ENCODE measurements at regions not wholly inside any gene's neighbourhood (a gene's known extent, or its start where the extent isn't known, plus 50 kb on each side); places are given as distances from the start of the nearest gene placed in this dataset.
A peak's percentile ranks its signal among the peaks of the same experiment; 100 is the strongest.

DNA sequence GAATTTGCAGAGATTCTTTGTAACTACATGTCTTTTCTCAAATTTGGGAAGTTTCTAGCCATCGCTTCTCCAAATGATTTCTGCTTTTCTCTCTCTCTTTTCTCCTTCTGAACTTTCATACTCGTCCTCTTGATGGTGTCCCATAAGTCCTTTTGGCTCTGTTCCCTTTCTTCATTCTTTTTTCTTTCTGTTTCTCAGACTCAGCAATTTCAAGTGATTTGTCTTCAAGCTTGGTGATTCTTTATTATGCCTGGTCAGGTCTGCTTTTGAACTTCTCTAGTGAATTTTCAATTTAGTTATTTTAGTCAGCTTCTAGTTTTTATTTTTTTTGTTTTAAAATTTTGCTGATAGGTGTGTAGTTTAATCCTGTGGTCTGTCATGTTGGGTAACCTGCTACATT lies 57.6 kb upstream of the EEF1E1 start:
- DNase-seq (ENCODE audit: low read depth) = no peak
- no peak for TF ChIP-seq CTCF (conservative IDR thresholded peaks at IDR 0.05; ENCODE audit: low read depth, low read length)
- H3K4me3 ChIP-seq (ENCODE audit: low read depth, low read length) = no peak overlapping the region

DNA sequence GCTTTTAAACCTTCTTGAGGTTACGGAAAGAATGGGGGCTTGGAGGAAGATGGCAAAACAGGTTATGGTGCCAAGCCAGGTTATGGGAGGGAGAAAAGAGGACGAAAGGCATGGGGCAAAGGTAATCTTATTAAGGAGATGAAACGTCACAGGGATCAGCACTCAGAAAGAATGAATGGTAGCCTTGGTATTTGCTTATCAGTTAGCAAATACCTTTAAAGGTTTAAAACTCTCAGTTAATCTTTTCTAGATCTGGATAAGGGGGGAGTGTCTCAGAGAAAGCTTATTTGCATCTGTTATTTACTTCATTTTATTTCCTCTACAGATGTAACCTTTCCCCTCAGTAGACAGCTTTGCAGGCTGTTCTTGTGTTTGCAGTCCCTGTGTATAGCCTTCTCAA lies 55.5 kb upstream of the EEF1E1 start:
- no peak for TF ChIP-seq CTCF (conservative IDR thresholded peaks at IDR 0.05; ENCODE audit: low read depth, low read length)
- peak; percentile 18 for DNase-seq (ENCODE audit: low read depth)
- no peak overlapping the region for H3K4me3 ChIP-seq (ENCODE audit: low read depth, low read length)

GRCh38 chr6:8155259-8156012 lies 53.1 kb upstream of the EEF1E1 start:
- no peak for TF ChIP-seq CTCF (conservative IDR thresholded peaks at IDR 0.05; ENCODE audit: low read depth, low read length)
- no peak for DNase-seq (ENCODE audit: low read depth)
- H3K4me3 ChIP-seq (ENCODE audit: low read depth, low read length) = no peak overlapping the region
